ENCODE measurements at regions not wholly inside any gene's neighbourhood (a gene's known extent, or its start where the extent isn't known, plus 50 kb on each side); places are given as distances from the start of the nearest gene placed in this dataset.

- H3K4me3 ChIP-seq, result no peak overlapping the region
- DNase-seq (ENCODE audit: low spot score), result no peak
- H3K27ac ChIP-seq, result no peak overlapping the region
- H3K27me3 ChIP-seq (replicated peaks; ENCODE audit: insufficient read depth), result no peaks in the 10 kb centered on the region
- H3K36me3 ChIP-seq, result no peaks in the 10 kb centered on the region
- H3K9me3 ChIP-seq, result no peaks in the 10 kb centered on the region
- no peak for TF ChIP-seq CTCF (IDR thresholded peaks at IDR 0.05)
- H3K4me1 ChIP-seq (ENCODE audit: control insufficient read depth in 1 of 2, low read depth in 2 of 2), result peaks cover 2 to 7% of the 10 kb centered on the region in 2 donors
- ATAC-seq (ENCODE audit: insufficient number of reproducible peaks, low FRiP score, low read depth), result no peak
Observed at GRCh38 chr9:105143136-105143430, 101.4 kb upstream of the SLC44A1 start.

- TF ChIP-seq CTCF (IDR thresholded peaks at IDR 0.05), result no peak
- peaks cover 0 to 3% of the 10 kb centered on the region in 2 donors for H3K4me1 ChIP-seq (ENCODE audit: control insufficient read depth in 1 of 2, low read depth in 2 of 2)
- no peak overlapping the region for H3K4me3 ChIP-seq
- H3K27me3 ChIP-seq (replicated peaks; ENCODE audit: insufficient read depth), result no peaks in the 10 kb centered on the region
- no peak overlapping the region for H3K27ac ChIP-seq
- no peaks in the 10 kb centered on the region for H3K9me3 ChIP-seq
- H3K36me3 ChIP-seq, result no peaks in the 10 kb centered on the region
- ATAC-seq (ENCODE audit: insufficient number of reproducible peaks, low FRiP score, low read depth) (no peak), DNase-seq (ENCODE audit: low spot score) (no peak)
Observed at GRCh38 chr9:105144076-105144475, 100.4 kb upstream of the SLC44A1 start.

- DNase-seq (ENCODE audit: low spot score) (no peak), ATAC-seq (ENCODE audit: insufficient number of reproducible peaks, low FRiP score, low read depth) (no peak)
- H3K4me1 ChIP-seq (ENCODE audit: control insufficient read depth in 1 of 2, low read depth in 2 of 2), result no peaks in the 10 kb centered on the region
- no peaks in the 10 kb centered on the region for H3K9me3 ChIP-seq
- no peak overlapping the region for H3K27ac ChIP-seq
- H3K4me3 ChIP-seq, result no peak overlapping the region
- TF ChIP-seq CTCF (IDR thresholded peaks at IDR 0.05), result no peak
- no peaks in the 10 kb centered on the region for H3K36me3 ChIP-seq
- H3K27me3 ChIP-seq (replicated peaks; ENCODE audit: insufficient read depth), result no peaks in the 10 kb centered on the region
Observed at GRCh38 chr9:105144841-105145240, 99.6 kb upstream of the SLC44A1 start.

- no peaks in the 10 kb centered on the region for H3K27me3 ChIP-seq (replicated peaks; ENCODE audit: insufficient read depth)
- no peak overlapping the region for H3K4me3 ChIP-seq
- H3K36me3 ChIP-seq, result no peaks in the 10 kb centered on the region
- DNase-seq (ENCODE audit: low spot score) (no peak), ATAC-seq (ENCODE audit: insufficient number of reproducible peaks, low FRiP score, low read depth) (no peak)
- H3K4me1 ChIP-seq (ENCODE audit: control insufficient read depth in 1 of 2, low read depth in 2 of 2), result no peaks in the 10 kb centered on the region
- no peak for TF ChIP-seq CTCF (IDR thresholded peaks at IDR 0.05)
- no peak overlapping the region for H3K27ac ChIP-seq
- no peaks in the 10 kb centered on the region for H3K9me3 ChIP-seq
Observed at GRCh38 chr9:105146677-105147076, 97.8 kb upstream of the SLC44A1 start.

- ATAC-seq (ENCODE audit: insufficient number of reproducible peaks, low FRiP score, low read depth), result no peak
- Histone ChIP-seq H3K4me1 (ENCODE audit: control insufficient read depth in 1 of 2, low read depth in 2 of 2) (no peaks in the 10 kb centered on the region), H3K9me3 (no peaks in the 10 kb centered on the region), H3K4me3 (no peak overlapping the region), H3K27ac (no peak overlapping the region), H3K27me3 (replicated peaks; ENCODE audit: insufficient read depth) (no peaks in the 10 kb centered on the region), H3K36me3 (no peaks in the 10 kb centered on the region)
- no peak for DNase-seq (ENCODE audit: low spot score)
- TF ChIP-seq CTCF (IDR thresholded peaks at IDR 0.05), result no peak
Observed at GRCh38 chr9:105147110-105147871, 97.2 kb upstream of the SLC44A1 start.
